ENCODE measurements at regions not wholly inside any gene's neighbourhood (a gene's known extent, or its start where the extent isn't known, plus 50 kb on each side); places are given as distances from the start of the nearest gene placed in this dataset.

GRCh38 chr2:40962026-40962425, 510.1 kb upstream of the SLC8A1 start:
- H3K23ac ChIP-seq (ENCODE audit: low read length) = no peak overlapping the region
- no peak overlapping the region for H2AFZ ChIP-seq (ENCODE audit: insufficient read depth, low read length, poor library complexity)
- H3K14ac ChIP-seq (ENCODE audit: low read length) = no peak overlapping the region
- no peak overlapping the region for H4K8ac ChIP-seq (ENCODE audit: low read depth, low read length)
- no peak for DNase-seq
- no CpG with 5 or more reads among the region's 5 CpGs for WGBS (ENCODE audit: extremely low coverage, insufficient coverage, insufficient read length)
- H3K9ac ChIP-seq (ENCODE audit: low read length) = no peak overlapping the region
- no peaks in the 10 kb centered on the region for H3K27me3 ChIP-seq (ENCODE audit: insufficient read depth, low read length)
- H3K27ac ChIP-seq (ENCODE audit: low read depth, low read length) = no peak overlapping the region
- no peaks in the 10 kb centered on the region for H3K36me3 ChIP-seq (ENCODE audit: control insufficient read depth in 1 of 2, insufficient read depth in 2 of 2, low read length in 2 of 2)
- H3K4me2 ChIP-seq (ENCODE audit: low read length) = no peak overlapping the region
- H3K18ac ChIP-seq (ENCODE audit: low read length) = no peak overlapping the region
- no peak overlapping the region for H2BK120ac ChIP-seq (ENCODE audit: insufficient read depth, low read length, poor library complexity)
- no peaks in the 10 kb centered on the region for H3K9me3 ChIP-seq (ENCODE audit: insufficient read depth, low read depth, low read length)
- H4K12ac ChIP-seq (ENCODE audit: low read depth, low read length) = no peak overlapping the region
- H2BK5ac ChIP-seq (ENCODE audit: low read depth, low read length, poor library complexity) = no peak overlapping the region
- no peaks in the 10 kb centered on the region for H3K79me2 ChIP-seq (ENCODE audit: control insufficient read depth, insufficient read depth, low read length, poor library complexity)
- peaks cover 6% of the 10 kb centered on the region for H3K79me1 ChIP-seq (ENCODE audit: low read length)
- H3K4me3 ChIP-seq (ENCODE audit: low read depth, low read length) = no peak overlapping the region
- no peak overlapping the region for H3K4ac ChIP-seq (ENCODE audit: low read depth, low read length)
- H2AK5ac ChIP-seq (ENCODE audit: low read length) = no peak overlapping the region
- H4K91ac ChIP-seq (ENCODE audit: low read depth, low read length) = no peak overlapping the region
- H3K4me1 ChIP-seq (ENCODE audit: control insufficient read depth in 1 of 2, insufficient read depth in 2 of 2, low read length in 2 of 2) = no peaks in the 10 kb centered on the region
- H2BK12ac ChIP-seq (ENCODE audit: low read length) = no peak overlapping the region

GRCh38 chr2:40964509-40965250, 512.8 kb upstream of the SLC8A1 start:
- Histone ChIP-seq H3K27ac (ENCODE audit: low read depth, low read length) (no peak overlapping the region), H3K9ac (ENCODE audit: low read length) (no peak overlapping the region), H3K4me1 (ENCODE audit: control insufficient read depth in 1 of 2, insufficient read depth in 2 of 2, low read length in 2 of 2) (no peaks in the 10 kb centered on the region), H2AFZ (ENCODE audit: insufficient read depth, low read length, poor library complexity) (no peak overlapping the region), H4K91ac (ENCODE audit: low read depth, low read length) (no peak overlapping the region), H3K36me3 (ENCODE audit: control insufficient read depth in 1 of 2, insufficient read depth in 2 of 2, low read length in 2 of 2) (no peaks in the 10 kb centered on the region), H3K4ac (ENCODE audit: low read depth, low read length) (no peak overlapping the region), H3K4me2 (ENCODE audit: low read length) (no peak overlapping the region), H3K27me3 (ENCODE audit: insufficient read depth, low read length) (no peaks in the 10 kb centered on the region), H3K4me3 (ENCODE audit: low read depth, low read length) (no peak overlapping the region), H4K12ac (ENCODE audit: low read depth, low read length) (no peak overlapping the region), H3K18ac (ENCODE audit: low read length) (no peak overlapping the region), H3K79me2 (ENCODE audit: control insufficient read depth, insufficient read depth, low read length, poor library complexity) (no peaks in the 10 kb centered on the region), H2BK120ac (ENCODE audit: insufficient read depth, low read length, poor library complexity) (no peak overlapping the region), H2AK5ac (ENCODE audit: low read length) (no peak overlapping the region), H3K23ac (ENCODE audit: low read length) (no peak overlapping the region), H2BK5ac (ENCODE audit: low read depth, low read length, poor library complexity) (no peak overlapping the region), H2BK12ac (ENCODE audit: low read length) (no peak overlapping the region), H3K79me1 (ENCODE audit: low read length) (peaks cover 2% of the 10 kb centered on the region), H4K8ac (ENCODE audit: low read depth, low read length) (no peak overlapping the region), H3K14ac (ENCODE audit: low read length) (no peak overlapping the region), H3K9me3 (ENCODE audit: insufficient read depth, low read depth, low read length) (no peaks in the 10 kb centered on the region)
- WGBS (ENCODE audit: extremely low coverage, insufficient coverage, insufficient read length) = no CpG with 5 or more reads among the region's 3 CpGs
- DNase-seq = no peak

- no peak overlapping the region for H2AK5ac ChIP-seq (ENCODE audit: low read length)
- H4K91ac ChIP-seq (ENCODE audit: low read depth, low read length) = no peak overlapping the region
- H3K79me1 ChIP-seq (ENCODE audit: low read length) = no peaks in the 10 kb centered on the region
- no peaks in the 10 kb centered on the region for H3K27me3 ChIP-seq (ENCODE audit: insufficient read depth, low read length)
- no peak overlapping the region for H3K14ac ChIP-seq (ENCODE audit: low read length)
- no peak overlapping the region for H2BK120ac ChIP-seq (ENCODE audit: insufficient read depth, low read length, poor library complexity)
- no peak overlapping the region for H2BK12ac ChIP-seq (ENCODE audit: low read length)
- no peak overlapping the region for H3K23ac ChIP-seq (ENCODE audit: low read length)
- no peak overlapping the region for H4K8ac ChIP-seq (ENCODE audit: low read depth, low read length)
- no peaks in the 10 kb centered on the region for H3K79me2 ChIP-seq (ENCODE audit: control insufficient read depth, insufficient read depth, low read length, poor library complexity)
- H3K9me3 ChIP-seq (ENCODE audit: insufficient read depth, low read depth, low read length) = no peaks in the 10 kb centered on the region
- H3K9ac ChIP-seq (ENCODE audit: low read length) = no peak overlapping the region
- no peaks in the 10 kb centered on the region for H3K36me3 ChIP-seq (ENCODE audit: control insufficient read depth in 1 of 2, insufficient read depth in 2 of 2, low read length in 2 of 2)
- H3K4ac ChIP-seq (ENCODE audit: low read depth, low read length) = no peak overlapping the region
- no peak overlapping the region for H2AFZ ChIP-seq (ENCODE audit: insufficient read depth, low read length, poor library complexity)
- no peak overlapping the region for H3K18ac ChIP-seq (ENCODE audit: low read length)
- H3K27ac ChIP-seq (ENCODE audit: low read depth, low read length) = no peak overlapping the region
- WGBS (ENCODE audit: extremely low coverage, insufficient coverage, insufficient read length) = no CpG with 5 or more reads among the region's 4 CpGs
- H3K4me1 ChIP-seq (ENCODE audit: control insufficient read depth in 1 of 2, insufficient read depth in 2 of 2, low read length in 2 of 2) = no peaks in the 10 kb centered on the region
- H4K12ac ChIP-seq (ENCODE audit: low read depth, low read length) = no peak overlapping the region
- no peak overlapping the region for H3K4me3 ChIP-seq (ENCODE audit: low read depth, low read length)
- DNase-seq = no peak
- no peak overlapping the region for H2BK5ac ChIP-seq (ENCODE audit: low read depth, low read length, poor library complexity)
- no peak overlapping the region for H3K4me2 ChIP-seq (ENCODE audit: low read length)
Observed at GRCh38 chr2:40967451-40967850, 515.6 kb upstream of the SLC8A1 start.

- Histone ChIP-seq H3K79me2 (ENCODE audit: control insufficient read depth, insufficient read depth, low read length, poor library complexity) (no peaks in the 10 kb centered on the region), H3K9ac (ENCODE audit: low read length) (no peak overlapping the region), H3K27ac (ENCODE audit: low read depth, low read length) (no peak overlapping the region), H2BK5ac (ENCODE audit: low read depth, low read length, poor library complexity) (no peak overlapping the region), H3K9me3 (ENCODE audit: insufficient read depth, low read depth, low read length) (no peaks in the 10 kb centered on the region), H2BK12ac (ENCODE audit: low read length) (no peak overlapping the region), H4K12ac (ENCODE audit: low read depth, low read length) (no peak overlapping the region), H2BK120ac (ENCODE audit: insufficient read depth, low read length, poor library complexity) (no peak overlapping the region), H3K4ac (ENCODE audit: low read depth, low read length) (no peak overlapping the region), H4K8ac (ENCODE audit: low read depth, low read length) (no peak overlapping the region), H2AFZ (ENCODE audit: insufficient read depth, low read length, poor library complexity) (no peak overlapping the region), H3K36me3 (ENCODE audit: control insufficient read depth in 1 of 2, insufficient read depth in 2 of 2, low read length in 2 of 2) (no peaks in the 10 kb centered on the region), H4K91ac (ENCODE audit: low read depth, low read length) (no peak overlapping the region), H3K27me3 (ENCODE audit: insufficient read depth, low read length) (no peaks in the 10 kb centered on the region), H3K79me1 (ENCODE audit: low read length) (no peaks in the 10 kb centered on the region), H2AK5ac (ENCODE audit: low read length) (no peak overlapping the region), H3K18ac (ENCODE audit: low read length) (no peak overlapping the region), H3K4me1 (ENCODE audit: control insufficient read depth in 1 of 2, insufficient read depth in 2 of 2, low read length in 2 of 2) (no peaks in the 10 kb centered on the region), H3K23ac (ENCODE audit: low read length) (no peak overlapping the region), H3K14ac (ENCODE audit: low read length) (no peak overlapping the region), H3K4me2 (ENCODE audit: low read length) (no peak overlapping the region), H3K4me3 (ENCODE audit: low read depth, low read length) (no peak overlapping the region)
- no peak for DNase-seq
- no CpG with 5 or more reads among the region's 4 CpGs for whole genome bisulfite sequencing (ENCODE audit: extremely low coverage, insufficient coverage, insufficient read length)
Observed at GRCh38 chr2:40975151-40975550, 523.3 kb upstream of the SLC8A1 start.

Measured in trophoblast cell (in vitro differentiated cells and primary cell).